Superior temporal gyrus (tissue), 1 donor: ENCODE measurements at regions not wholly inside any gene's neighbourhood (a gene's known extent, or its start where the extent isn't known, plus 50 kb on each side); places are given as distances from the start of the nearest gene placed in this dataset.
"Not testable (repeated sequence)": the region's sequence is repeated elsewhere in the genome, so short reads cannot be mapped to it uniquely, and the experiment has no call there.

Experiments
- DNase-seq: peaks from one replicate; pipeline ENCODE4 v3.0.0-alpha.2; 2016; ENCODE audit errors: extremely low spot score

GRCh38 chr6:47180633-47181032, 129.1 kb downstream of the TNFRSF21 start:
- no peak for DNase-seq

- DNase-seq = no peak
Observed at GRCh38 chr6:47179286-47179685, 130.4 kb downstream of the TNFRSF21 start.

GRCh38 chr6:47175656-47176055, 133.5 kb upstream of the ADGRF1 start:
- DNase-seq = no peak

- DNase-seq = no peak
Observed at GRCh38 chr6:47174502-47175023, 132.4 kb upstream of the ADGRF1 start.

GRCh38 chr6:47174063-47174462, 131.9 kb upstream of the ADGRF1 start:
- not testable (repeated sequence) for DNase-seq

- not testable (repeated sequence) for DNase-seq
Observed at GRCh38 chr6:47173145-47173544, 131.0 kb upstream of the ADGRF1 start.

GRCh38 chr6:47170617-47170947, 128.4 kb upstream of the ADGRF1 start:
- no peak for DNase-seq

- DNase-seq = no peak
Observed at GRCh38 chr6:47169785-47170616, 127.9 kb upstream of the ADGRF1 start.

- DNase-seq = no peak
Observed at GRCh38 chr6:47168180-47168579, 126.0 kb upstream of the ADGRF1 start.

GRCh38 chr6:47165918-47166317, 123.8 kb upstream of the ADGRF1 start:
- no peak for DNase-seq

GRCh38 chr6:47164877-47165276, 122.7 kb upstream of the ADGRF1 start:
- DNase-seq = no peak

GRCh38 chr6:47163536-47163935, 121.4 kb upstream of the ADGRF1 start:
- DNase-seq = no peak

- no peak for DNase-seq
Observed at GRCh38 chr6:47162793-47163192, 120.7 kb upstream of the ADGRF1 start.

GRCh38 chr6:47162231-47162630, 120.1 kb upstream of the ADGRF1 start:
- DNase-seq = no peak

- no peak for DNase-seq
Observed at GRCh38 chr6:47161176-47161687, 119.1 kb upstream of the ADGRF1 start.

- DNase-seq = no peak
Observed at GRCh38 chr6:47160702-47161101, 118.6 kb upstream of the ADGRF1 start.

- DNase-seq = no peak
Observed at GRCh38 chr6:47159763-47160162, 117.6 kb upstream of the ADGRF1 start.

- no peak for DNase-seq
Observed at GRCh38 chr6:47157653-47158219, 115.6 kb upstream of the ADGRF1 start.

- DNase-seq = no peak
Observed at GRCh38 chr6:47157063-47157462, 114.9 kb upstream of the ADGRF1 start.

GRCh38 chr6:47156196-47156595, 114.1 kb upstream of the ADGRF1 start:
- no peak for DNase-seq

- no peak for DNase-seq
Observed at GRCh38 chr6:47153404-47153755, 111.2 kb upstream of the ADGRF1 start.

- no peak for DNase-seq
Observed at GRCh38 chr6:47152666-47153403, 110.7 kb upstream of the ADGRF1 start.
